Osteoblast (primary cell): ENCODE measurements at regions not wholly inside any gene's neighbourhood (a gene's known extent, or its start where the extent isn't known, plus 50 kb on each side); places are given as distances from the start of the nearest gene placed in this dataset.

ENCODE experiments used
- DNase-seq: peaks from one replicate; pipeline ENCODE4 v3.0.0; 2011; ENCODE audit warnings: low spot score, mixed read lengths; ENCODE audit not compliant: insufficient read length; ENCODE audit errors: missing footprints
- H2AFZ ChIP-seq: 2 replicates; pipeline ENCODE4 v1.6.0; 2011; ENCODE audit warnings: mild to moderate bottlenecking, low read length
- H3K27ac ChIP-seq: 2 replicates; pipeline ENCODE4 v1.5.1; 2011; ENCODE audit warnings: mild to moderate bottlenecking, low read depth, low read length, moderate library complexity
- H3K27me3 ChIP-seq: 2 replicates; pipeline ENCODE4 v1.6.0; 2012; ENCODE audit warnings: mild to moderate bottlenecking, control low read depth, inconsistent platforms, low read length, moderate library complexity; ENCODE audit not compliant: insufficient read depth
- H3K36me3 ChIP-seq: 2 replicates; pipeline ENCODE4 v1.5.1; 2011; ENCODE audit warnings: mild to moderate bottlenecking, low read length, control low read depth, moderate library complexity; ENCODE audit not compliant: insufficient read depth
- H3K4me1 ChIP-seq: 2 replicates; pipeline ENCODE4 v1.5.1; 2011; ENCODE audit warnings: mild to moderate bottlenecking, low read length, control low read depth, moderate library complexity; ENCODE audit not compliant: insufficient read depth
- H3K4me2 ChIP-seq: 2 replicates; pipeline ENCODE4 v1.6.0; 2011; ENCODE audit warnings: mild to moderate bottlenecking, low read length; ENCODE audit not compliant: insufficient read depth
- H3K4me3 ChIP-seq: fragments of 200-600 bp; sonication (generic); 3 replicates; pipeline ENCODE4 v1.5.1; 2012; ENCODE audit warnings: mild to moderate bottlenecking, low read length, inconsistent platforms; ENCODE audit not compliant: insufficient read depth
- H3K79me2 ChIP-seq: 2 replicates; pipeline ENCODE4 v1.6.0; 2012; ENCODE audit warnings: mild to moderate bottlenecking, low read length, control low read depth, inconsistent platforms; ENCODE audit not compliant: insufficient read depth
- H3K9me3 ChIP-seq: 2 replicates; pipeline ENCODE4 v1.5.1; 2011; ENCODE audit warnings: low read depth, low read length, control low read depth
- H4K20me1 ChIP-seq: 2 replicates; pipeline ENCODE4 v1.6.0; 2012; ENCODE audit warnings: mild to moderate bottlenecking, low read length, control low read depth; ENCODE audit not compliant: insufficient read depth
- TF ChIP-seq, protein P1 (sequence below): IDR thresholded peaks from 2 replicates; pipeline ENCODE4 v1.5.1; 2011; ENCODE audit warnings: mild to moderate bottlenecking, low read depth, low read length, moderate library complexity; ENCODE audit errors: extremely low read depth

DNA sequence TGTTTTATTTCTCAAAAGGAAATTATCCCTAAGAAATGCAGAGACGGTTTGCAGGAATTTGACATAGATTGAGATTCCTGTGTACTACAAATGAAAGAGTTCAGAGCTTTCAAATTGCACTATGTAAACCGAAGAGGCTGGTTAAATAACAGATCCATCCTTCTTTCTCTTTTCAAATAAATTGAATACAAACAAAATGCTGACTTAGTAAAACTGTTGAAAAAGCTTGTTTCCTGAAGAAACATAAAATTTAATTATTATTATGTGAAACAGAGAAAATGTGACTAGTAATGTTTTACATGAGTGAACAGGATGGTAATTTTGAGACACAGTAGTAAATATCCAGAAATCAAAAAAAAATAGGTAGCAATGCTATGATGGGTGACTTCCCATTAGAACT lies 441.2 kb downstream of the LRRIQ3 start:
- Histone ChIP-seq H2AFZ (no peak overlapping the region), H4K20me1 (no peaks in the 10 kb centered on the region), H3K27me3 (no peaks in the 10 kb centered on the region), H3K4me2 (no peak overlapping the region), H3K27ac (no peak overlapping the region), H3K4me3 (no peak overlapping the region), H3K4me1 (no peaks in the 10 kb centered on the region), H3K36me3 (no peaks in the 10 kb centered on the region), H3K9me3 (peaks cover 5% of the 10 kb centered on the region), H3K79me2 (no peaks in the 10 kb centered on the region)
- DNase-seq, result no peak
- TF ChIP-seq, protein P1, sequence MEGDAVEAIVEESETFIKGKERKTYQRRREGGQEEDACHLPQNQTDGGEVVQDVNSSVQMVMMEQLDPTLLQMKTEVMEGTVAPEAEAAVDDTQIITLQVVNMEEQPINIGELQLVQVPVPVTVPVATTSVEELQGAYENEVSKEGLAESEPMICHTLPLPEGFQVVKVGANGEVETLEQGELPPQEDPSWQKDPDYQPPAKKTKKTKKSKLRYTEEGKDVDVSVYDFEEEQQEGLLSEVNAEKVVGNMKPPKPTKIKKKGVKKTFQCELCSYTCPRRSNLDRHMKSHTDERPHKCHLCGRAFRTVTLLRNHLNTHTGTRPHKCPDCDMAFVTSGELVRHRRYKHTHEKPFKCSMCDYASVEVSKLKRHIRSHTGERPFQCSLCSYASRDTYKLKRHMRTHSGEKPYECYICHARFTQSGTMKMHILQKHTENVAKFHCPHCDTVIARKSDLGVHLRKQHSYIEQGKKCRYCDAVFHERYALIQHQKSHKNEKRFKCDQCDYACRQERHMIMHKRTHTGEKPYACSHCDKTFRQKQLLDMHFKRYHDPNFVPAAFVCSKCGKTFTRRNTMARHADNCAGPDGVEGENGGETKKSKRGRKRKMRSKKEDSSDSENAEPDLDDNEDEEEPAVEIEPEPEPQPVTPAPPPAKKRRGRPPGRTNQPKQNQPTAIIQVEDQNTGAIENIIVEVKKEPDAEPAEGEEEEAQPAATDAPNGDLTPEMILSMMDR, result no peak

DNA sequence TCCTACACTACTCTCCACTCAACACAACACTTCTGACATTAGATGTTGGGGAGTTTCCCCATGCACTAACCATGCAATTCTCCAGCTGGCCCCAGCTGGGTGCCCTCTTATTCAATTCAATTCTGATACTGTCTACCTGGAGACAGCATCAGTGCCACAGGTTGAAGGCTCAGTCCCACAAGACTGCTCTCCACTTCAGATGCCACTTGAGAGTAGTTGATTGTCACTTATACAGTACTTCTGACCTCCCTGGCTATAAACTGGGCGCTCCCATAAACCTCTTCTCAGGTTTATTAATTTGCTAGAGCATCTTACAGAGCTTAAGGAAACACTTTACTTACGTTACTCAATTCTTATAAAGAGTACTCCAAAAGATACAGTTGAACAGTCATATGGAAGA lies 442.3 kb downstream of the LRRIQ3 start:
- Histone ChIP-seq H3K27ac (no peak overlapping the region), H3K4me3 (no peak overlapping the region), H2AFZ (no peak overlapping the region), H3K9me3 (peaks cover 5% of the 10 kb centered on the region), H4K20me1 (no peaks in the 10 kb centered on the region), H3K36me3 (no peaks in the 10 kb centered on the region), H3K4me1 (no peaks in the 10 kb centered on the region), H3K79me2 (no peaks in the 10 kb centered on the region), H3K4me2 (no peak overlapping the region), H3K27me3 (no peaks in the 10 kb centered on the region)
- DNase-seq, result no peak
- TF ChIP-seq, protein P1, result no peak

DNA sequence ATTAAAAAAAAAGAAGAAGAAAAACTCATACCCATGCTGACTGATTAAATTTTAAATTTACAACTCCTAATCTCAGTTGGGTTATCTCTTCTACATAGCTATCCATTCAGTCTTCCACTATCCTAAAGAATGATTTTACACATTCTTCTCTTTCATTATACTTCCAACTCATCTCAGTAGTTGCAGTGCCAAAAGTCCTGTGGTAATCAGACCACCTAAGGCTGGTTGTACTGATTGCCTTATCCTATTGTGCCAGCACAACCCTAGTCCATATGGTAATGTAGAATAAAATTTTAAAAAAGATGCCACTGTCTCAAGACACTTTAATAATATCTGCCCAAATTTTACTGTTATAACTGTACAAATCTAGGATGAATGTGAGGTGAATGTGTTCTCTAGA lies 448.0 kb downstream of the LRRIQ3 start:
- no peak overlapping the region for H3K4me3 ChIP-seq
- H3K9me3 ChIP-seq, result no peaks in the 10 kb centered on the region
- H3K4me1 ChIP-seq, result no peaks in the 10 kb centered on the region
- TF ChIP-seq, protein P1, result no peak
- H3K36me3 ChIP-seq, result no peaks in the 10 kb centered on the region
- H2AFZ ChIP-seq, result no peak overlapping the region
- H3K4me2 ChIP-seq, result no peak overlapping the region
- no peak for DNase-seq
- H3K27me3 ChIP-seq, result no peaks in the 10 kb centered on the region
- no peaks in the 10 kb centered on the region for H4K20me1 ChIP-seq
- no peak overlapping the region for H3K27ac ChIP-seq
- no peaks in the 10 kb centered on the region for H3K79me2 ChIP-seq

DNA sequence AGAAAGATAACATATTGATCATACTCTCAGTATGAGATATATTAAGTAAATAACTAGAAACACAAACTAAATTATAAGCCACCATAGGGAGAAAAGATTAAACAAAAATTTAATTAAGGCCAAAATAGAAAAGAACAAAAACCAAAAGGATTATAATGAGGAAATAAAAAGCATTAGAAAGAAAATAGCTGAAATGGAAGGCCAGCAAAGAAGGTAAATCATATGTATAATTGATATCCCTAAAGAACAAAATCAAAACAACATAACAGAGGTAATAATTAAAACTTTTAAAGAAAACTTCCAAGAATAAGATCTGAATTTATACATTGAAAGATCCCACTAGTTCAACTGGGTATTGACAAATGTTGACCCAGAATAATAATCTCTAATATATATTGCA lies 453.0 kb downstream of the LRRIQ3 start:
- no peak overlapping the region for H3K4me2 ChIP-seq
- H3K9me3 ChIP-seq, result no peaks in the 10 kb centered on the region
- H2AFZ ChIP-seq, result no peak overlapping the region
- H3K27ac ChIP-seq, result no peak overlapping the region
- no peaks in the 10 kb centered on the region for H4K20me1 ChIP-seq
- no peaks in the 10 kb centered on the region for H3K36me3 ChIP-seq
- no peak overlapping the region for H3K4me3 ChIP-seq
- H3K27me3 ChIP-seq, result no peaks in the 10 kb centered on the region
- TF ChIP-seq, protein P1, result no peak
- no peak for DNase-seq
- H3K4me1 ChIP-seq, result no peaks in the 10 kb centered on the region
- H3K79me2 ChIP-seq, result no peaks in the 10 kb centered on the region
